D721Med (cell line): ENCODE measurements at regions not wholly inside any gene's neighbourhood (a gene's known extent, or its start where the extent isn't known, plus 50 kb on each side); places are given as distances from the start of the nearest gene placed in this dataset.
"Not testable (repeated sequence)": the region's sequence is repeated elsewhere in the genome, so short reads cannot be mapped to it uniquely, and the experiment has no call there.

Experiments used
- DNase-seq: peaks from one replicate; pipeline ENCODE4 v3.0.0; 2011; ENCODE audit warnings: low spot score; ENCODE audit not compliant: insufficient read length
- FAIRE-seq: peaks from 2 replicates; lab custom pipeline; 2011; peaks lifted over from hg19 to GRCh38; lab: Jason Lieb, UNC
- TF ChIP-seq, protein P1 (sequence below): IDR thresholded peaks from 2 replicates; pipeline ENCODE4 v1.5.1; 2012; ENCODE audit warnings: mild to moderate bottlenecking, control low read depth; ENCODE audit not compliant: insufficient read depth; ENCODE audit errors: missing control alignments

DNA sequence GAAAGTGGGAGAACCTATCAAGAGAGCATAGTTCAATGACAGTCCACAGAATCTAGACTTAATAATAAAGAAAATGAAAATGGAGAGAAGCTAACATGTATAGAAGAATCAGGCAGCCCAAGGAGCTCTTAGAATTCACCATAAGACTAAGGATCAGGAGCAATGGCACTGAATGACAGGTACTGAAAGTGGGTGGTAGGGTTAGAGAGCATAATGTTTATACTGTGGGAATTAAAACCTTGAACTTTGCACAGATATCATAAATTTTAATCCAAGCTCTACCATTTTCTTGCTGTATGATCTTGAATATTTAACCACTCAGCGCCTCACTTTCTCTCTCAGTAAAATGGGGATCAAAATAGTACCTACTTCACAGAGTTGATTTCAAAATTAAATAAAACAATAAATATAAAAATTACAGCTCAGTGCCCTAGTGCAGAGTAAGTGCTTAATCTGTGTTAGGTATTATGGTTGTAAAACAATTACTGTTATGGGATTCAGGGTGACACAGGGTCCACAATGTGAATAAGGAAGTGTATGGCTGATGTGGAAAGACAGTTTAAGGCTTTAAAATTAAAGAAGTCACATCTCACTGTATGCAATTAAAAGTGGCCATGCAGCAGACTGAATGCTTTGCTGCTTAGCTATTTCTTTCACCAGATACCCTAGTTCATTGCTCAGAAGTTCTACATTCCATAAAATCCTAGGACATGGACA lies 319.8 kb downstream of the HINT1 start:
- TF ChIP-seq, protein P1, sequence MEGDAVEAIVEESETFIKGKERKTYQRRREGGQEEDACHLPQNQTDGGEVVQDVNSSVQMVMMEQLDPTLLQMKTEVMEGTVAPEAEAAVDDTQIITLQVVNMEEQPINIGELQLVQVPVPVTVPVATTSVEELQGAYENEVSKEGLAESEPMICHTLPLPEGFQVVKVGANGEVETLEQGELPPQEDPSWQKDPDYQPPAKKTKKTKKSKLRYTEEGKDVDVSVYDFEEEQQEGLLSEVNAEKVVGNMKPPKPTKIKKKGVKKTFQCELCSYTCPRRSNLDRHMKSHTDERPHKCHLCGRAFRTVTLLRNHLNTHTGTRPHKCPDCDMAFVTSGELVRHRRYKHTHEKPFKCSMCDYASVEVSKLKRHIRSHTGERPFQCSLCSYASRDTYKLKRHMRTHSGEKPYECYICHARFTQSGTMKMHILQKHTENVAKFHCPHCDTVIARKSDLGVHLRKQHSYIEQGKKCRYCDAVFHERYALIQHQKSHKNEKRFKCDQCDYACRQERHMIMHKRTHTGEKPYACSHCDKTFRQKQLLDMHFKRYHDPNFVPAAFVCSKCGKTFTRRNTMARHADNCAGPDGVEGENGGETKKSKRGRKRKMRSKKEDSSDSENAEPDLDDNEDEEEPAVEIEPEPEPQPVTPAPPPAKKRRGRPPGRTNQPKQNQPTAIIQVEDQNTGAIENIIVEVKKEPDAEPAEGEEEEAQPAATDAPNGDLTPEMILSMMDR = no peak
- FAIRE-seq (no peak), DNase-seq (no peak)

DNA sequence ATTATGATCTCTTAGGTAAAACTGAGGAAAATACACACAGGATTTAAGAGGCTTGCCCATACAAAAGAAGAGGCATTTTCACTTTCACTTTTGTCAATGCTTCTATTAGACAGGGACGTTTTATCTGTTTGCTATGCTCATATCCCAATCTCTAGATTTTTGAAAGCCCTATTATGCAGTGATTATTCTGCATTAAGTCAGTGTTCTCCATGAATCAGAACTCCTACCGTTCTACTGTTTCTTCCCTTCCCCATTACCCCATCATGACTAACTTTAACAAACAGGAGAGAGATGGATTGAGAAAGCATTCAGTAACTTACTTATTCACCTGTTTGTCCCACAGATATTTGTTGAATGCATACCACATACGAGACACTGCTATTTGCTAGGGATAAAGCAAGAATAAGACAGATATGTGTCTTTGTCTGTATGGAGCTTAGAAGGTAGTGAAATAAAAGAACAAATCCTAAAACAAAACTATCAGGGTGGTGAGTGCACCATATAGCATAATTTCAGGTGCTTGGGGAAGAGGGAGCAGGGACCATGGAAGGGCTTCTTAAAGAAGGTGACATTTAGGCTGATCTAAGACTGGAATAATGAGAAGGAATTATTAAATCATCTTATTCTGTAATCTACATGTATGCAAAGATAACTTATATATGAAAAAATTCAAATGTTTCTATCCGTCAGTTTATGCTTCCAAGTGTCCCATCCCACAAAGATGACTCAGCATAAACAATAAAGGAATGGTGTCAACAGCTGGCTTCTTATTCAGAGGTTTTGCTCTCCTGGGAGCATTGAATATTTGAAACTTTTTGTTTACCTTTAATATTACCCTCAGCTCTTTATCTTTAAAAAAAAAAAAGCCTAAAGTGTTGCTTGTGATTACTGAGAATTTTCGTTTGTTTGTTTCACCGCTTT lies 328.1 kb downstream of the HINT1 start:
- DNase-seq (no peak), FAIRE-seq (no peak)
- TF ChIP-seq, protein P1 = no peak

DNA sequence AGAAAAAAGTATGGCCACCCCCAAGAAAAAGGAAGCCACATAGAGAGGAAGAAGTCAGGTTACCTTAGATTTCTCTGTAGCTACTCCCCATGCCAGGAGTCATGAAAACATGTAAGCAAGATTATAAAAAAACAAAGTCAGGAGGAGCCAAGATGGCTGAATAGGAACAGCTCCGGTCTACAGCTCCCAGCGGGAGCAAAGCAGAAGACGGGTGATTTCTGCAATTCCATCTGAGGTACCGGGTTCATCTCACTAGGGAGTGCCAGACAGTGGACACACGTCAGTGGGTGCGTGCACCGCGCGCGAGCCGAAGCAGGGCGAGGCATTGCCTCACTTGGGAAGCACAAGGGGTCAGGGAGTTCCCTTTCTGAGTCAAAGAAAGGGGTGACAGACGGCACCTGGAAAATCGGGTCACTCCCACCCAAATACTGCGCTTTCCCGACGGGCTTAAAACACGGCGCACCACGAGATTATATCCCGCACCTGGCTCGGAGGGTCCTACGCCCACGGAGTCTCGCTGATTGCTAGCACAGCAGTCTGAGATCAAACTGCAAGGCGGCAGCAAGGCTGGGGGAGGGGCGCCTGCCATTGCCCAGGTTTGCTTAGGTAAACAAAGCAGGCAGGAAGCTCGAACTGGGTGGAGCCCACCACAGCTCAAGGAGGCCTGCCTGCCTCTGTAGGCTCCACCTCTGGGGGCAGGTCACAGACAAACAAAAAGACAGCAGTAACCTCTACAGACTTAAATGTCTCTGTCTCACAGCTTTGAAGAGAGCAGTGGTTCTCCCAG lies 347.3 kb downstream of the HINT1 start:
- FAIRE-seq, DNase-seq: not testable (repeated sequence)

DNA sequence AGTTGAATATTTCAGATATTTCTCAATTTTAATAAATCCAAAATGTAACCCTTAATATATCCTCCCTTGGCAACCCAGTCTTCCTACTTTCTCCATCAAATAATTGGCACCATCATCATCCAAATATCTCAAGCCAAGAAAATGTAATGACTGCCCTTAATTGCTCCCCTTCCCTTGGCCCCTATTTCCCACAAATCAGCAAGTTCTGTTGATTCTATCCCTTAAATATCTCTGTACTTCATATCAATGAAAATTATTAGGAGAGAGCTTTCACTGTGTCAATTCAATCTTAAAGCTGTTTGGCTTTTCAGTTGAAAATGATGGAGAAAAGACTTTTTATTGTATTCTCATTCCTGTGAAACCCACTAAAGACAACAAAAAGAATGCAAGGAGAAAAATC lies 349.8 kb downstream of the HINT1 start:
- TF ChIP-seq, protein P1 = no peak
- DNase-seq (no peak), FAIRE-seq (no peak)

DNA sequence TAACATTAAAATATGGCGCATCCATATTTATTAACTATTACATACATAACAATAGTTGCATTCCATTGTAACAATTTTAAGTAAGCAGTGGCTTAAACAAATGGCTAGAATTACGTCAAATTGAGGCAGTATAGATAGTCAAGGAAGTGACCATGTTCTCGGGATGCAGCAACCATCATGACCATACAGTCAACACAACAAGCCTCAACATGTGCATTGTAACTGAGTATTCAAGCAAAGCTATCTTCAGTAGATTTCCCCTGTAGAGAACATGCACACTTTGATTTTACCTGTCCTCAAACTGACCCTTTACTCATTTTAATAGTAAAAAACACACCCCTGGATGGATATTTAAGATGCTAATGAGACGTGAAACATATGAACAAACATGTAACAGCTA lies 356.4 kb downstream of the HINT1 start:
- FAIRE-seq = no peak
- TF ChIP-seq, protein P1 = no peak
- DNase-seq = no peak

DNA sequence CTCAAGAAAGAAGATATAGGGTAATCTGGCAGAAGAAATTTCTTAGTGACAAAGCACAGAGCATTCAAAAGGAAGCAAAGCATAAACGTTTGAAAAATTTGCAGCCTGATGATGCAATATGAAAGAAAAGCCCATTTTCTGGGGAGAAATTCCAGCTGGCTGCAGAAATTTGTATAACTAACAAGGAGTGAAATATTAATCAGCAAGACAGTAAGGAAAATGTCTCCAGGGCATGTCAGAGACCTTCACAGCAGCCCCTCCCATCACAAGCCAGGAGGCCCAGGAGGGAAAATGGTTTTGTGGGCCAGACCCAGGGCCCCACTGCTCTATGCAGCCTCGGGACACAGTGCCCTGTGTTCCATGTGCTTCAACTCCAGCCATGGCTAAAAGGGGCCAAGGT lies 359.4 kb downstream of the HINT1 start:
- TF ChIP-seq, protein P1 = no peak
- FAIRE-seq = no peak
- DNase-seq = no peak

DNA sequence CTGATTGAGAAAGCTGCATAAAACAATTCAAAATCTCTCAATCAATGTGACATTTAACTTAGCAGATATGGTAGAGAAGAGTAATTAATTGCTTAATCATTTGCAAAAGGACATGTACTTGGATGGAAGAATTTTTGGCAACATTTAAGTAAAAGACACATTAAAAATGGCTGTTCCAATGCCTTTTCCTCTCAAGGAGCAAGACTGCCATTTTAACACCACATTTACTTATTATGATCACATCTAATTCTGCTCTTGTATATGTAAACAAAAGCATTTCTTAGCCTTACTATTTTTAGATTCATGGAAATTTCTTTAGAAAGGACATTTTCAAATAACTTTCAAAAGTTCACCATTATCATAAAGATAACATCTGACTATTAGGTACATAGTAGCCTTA lies 360.0 kb downstream of the HINT1 start:
- TF ChIP-seq, protein P1 = no peak
- DNase-seq (no peak), FAIRE-seq (no peak)
